ENCODE measurements at regions not wholly inside any gene's neighbourhood (a gene's known extent, or its start where the extent isn't known, plus 50 kb on each side); places are given as distances from the start of the nearest gene placed in this dataset.

DNA sequence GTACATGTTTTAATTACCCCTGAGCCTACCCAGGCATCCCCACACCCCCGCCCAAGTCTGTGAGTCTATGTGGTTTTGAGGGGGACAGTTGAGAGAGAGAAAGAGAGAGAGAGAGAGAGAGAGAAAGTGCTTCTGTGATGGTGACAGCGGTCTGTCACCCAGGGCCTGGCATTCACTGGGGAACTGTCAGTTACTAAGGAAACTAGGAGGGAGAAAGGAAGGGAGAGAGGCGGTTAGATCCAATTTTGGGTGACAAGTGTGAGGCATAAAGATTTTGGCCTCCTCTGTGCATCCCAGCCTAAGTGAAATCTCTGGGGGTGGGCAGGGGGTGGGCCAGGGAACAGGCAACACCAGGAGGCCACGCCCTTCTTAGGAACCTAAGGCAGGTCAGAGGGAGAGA is 498.3 kb downstream of the BUD13 start:
- CTCF ChIA-PET (ENCODE audit: low intra/inter-chr PET ratio, low total read pairs): no interaction called here
- intact Hi-C loops (cut with micrococcal nuclease; ENCODE audit: unreplicated experiment): no loop called here
- H3K9ac ChIP-seq (ENCODE audit: insufficient read depth, low read depth, low read length): no peak overlapping the region
- POLR2A ChIA-PET: no interaction called here
- no peak for ATAC-seq
- no peaks in the 10 kb centered on the region for H4K20me1 ChIP-seq (ENCODE audit: insufficient read depth, low read length)
- WGBS (ENCODE audit: low lambda C conversion rate): 58% methylated on average over 4 of the region's 4 CpGs
- H3K4me2 ChIP-seq (ENCODE audit: low read depth, low read length): no peak overlapping the region
- H3K79me2 ChIP-seq (ENCODE audit: insufficient read depth, low read length): no peaks in the 10 kb centered on the region
- no peaks in the 10 kb centered on the region for H3K9me3 ChIP-seq (ENCODE audit: low read length)
- peaks cover 6% of the 10 kb centered on the region; the same call in 1 of the 2 replicates for H3K4me1 ChIP-seq (ENCODE audit: insufficient read depth, low read length)
- BruUV-seq (replicated peaks): no TSS peak
- H2AFZ ChIP-seq (ENCODE audit: low read length): no peak overlapping the region
- in situ Hi-C loops (cut with HindIII; ENCODE audit: extremely low pct_ligation_motif_present, low pct_unique_long_range_greater_than_20kb): no loop called here
- no peak overlapping the region for H3K4me3 ChIP-seq (replicated peaks in 1 of 3; ENCODE audit: insufficient read depth in 1 of 3, low read depth in 2 of 3, low read length in 3 of 3)
- no peaks in the 10 kb centered on the region for H3K36me3 ChIP-seq (replicated peaks in 1 of 2; ENCODE audit: control insufficient read depth in 1 of 2, insufficient read depth in 2 of 2, low read length in 2 of 2)
- TF ChIP-seq SYNCRIP (IDR thresholded peaks at IDR 0.05; ENCODE audit: insufficient read depth, low read depth, low read length): no peak
- TF ChIP-seq XBP1 (CRISPR knock-in tag; IDR thresholded peaks at IDR 0.05): no peak
- no peak for TF ChIP-seq MTF1 (CRISPR knock-in tag; IDR thresholded peaks at IDR 0.05)
- no peak for TF ChIP-seq KLF15 (CRISPR knock-in tag; IDR thresholded peaks at IDR 0.05; ENCODE audit: borderline replicate concordance)
- TF ChIP-seq ZNF570 (CRISPR knock-in tag; IDR thresholded peaks at IDR 0.05; ENCODE audit: borderline replicate concordance): no peak
- TF ChIP-seq ZNF629 (CRISPR knock-in tag; conservative IDR thresholded peaks at IDR 0.05): no peak
- TF ChIP-seq SP4 (CRISPR knock-in tag; IDR thresholded peaks at IDR 0.05): no peak
- TF ChIP-seq CENPBD1 (CRISPR knock-in tag; IDR thresholded peaks at IDR 0.05; ENCODE audit: borderline replicate concordance, low read depth): no peak
- TF ChIP-seq GTF2F1 (IDR thresholded peaks at IDR 0.05; ENCODE audit: low read length): no peak
- no peak for TF ChIP-seq ZNF652 (CRISPR knock-in tag; IDR thresholded peaks at IDR 0.05; ENCODE audit: borderline replicate concordance, low read depth)
- no peak for TF ChIP-seq MXD1 (CRISPR knock-in tag; IDR thresholded peaks at IDR 0.05)
- TF ChIP-seq ZNF598 (CRISPR knock-in tag; IDR thresholded peaks at IDR 0.05; ENCODE audit: borderline replicate concordance): no peak
- no peak for TF ChIP-seq LCORL (IDR thresholded peaks at IDR 0.05)
- TF ChIP-seq LCORL (CRISPR knock-in tag; IDR thresholded peaks at IDR 0.05): no peak
- no peak for TF ChIP-seq ZBTB14 (CRISPR knock-in tag; IDR thresholded peaks at IDR 0.05)
- TF ChIP-seq, protein P1, sequence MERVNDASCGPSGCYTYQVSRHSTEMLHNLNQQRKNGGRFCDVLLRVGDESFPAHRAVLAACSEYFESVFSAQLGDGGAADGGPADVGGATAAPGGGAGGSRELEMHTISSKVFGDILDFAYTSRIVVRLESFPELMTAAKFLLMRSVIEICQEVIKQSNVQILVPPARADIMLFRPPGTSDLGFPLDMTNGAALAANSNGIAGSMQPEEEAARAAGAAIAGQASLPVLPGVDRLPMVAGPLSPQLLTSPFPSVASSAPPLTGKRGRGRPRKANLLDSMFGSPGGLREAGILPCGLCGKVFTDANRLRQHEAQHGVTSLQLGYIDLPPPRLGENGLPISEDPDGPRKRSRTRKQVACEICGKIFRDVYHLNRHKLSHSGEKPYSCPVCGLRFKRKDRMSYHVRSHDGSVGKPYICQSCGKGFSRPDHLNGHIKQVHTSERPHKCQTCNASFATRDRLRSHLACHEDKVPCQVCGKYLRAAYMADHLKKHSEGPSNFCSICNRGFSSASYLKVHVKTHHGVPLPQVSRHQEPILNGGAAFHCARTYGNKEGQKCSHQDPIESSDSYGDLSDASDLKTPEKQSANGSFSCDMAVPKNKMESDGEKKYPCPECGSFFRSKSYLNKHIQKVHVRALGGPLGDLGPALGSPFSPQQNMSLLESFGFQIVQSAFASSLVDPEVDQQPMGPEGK (CRISPR knock-in tag; IDR thresholded peaks at IDR 0.05): no peak
- no peak for TF ChIP-seq SKI (IDR thresholded peaks at IDR 0.05; ENCODE audit: partially characterized antibody)
- FAIRE-seq: no peak
- no peaks in the 10 kb centered on the region; a peak in 1 of 5 replicates for H3K27me3 ChIP-seq (ENCODE audit: control insufficient read depth in 1 of 2, insufficient read depth in 2 of 2, low read length in 2 of 2)
- no peak overlapping the region for H3K27ac ChIP-seq (ENCODE audit: extremely low read length, insufficient read depth, low read length)
- no peak for DNase-seq (ENCODE audit: low spot score)

All from HepG2 (cell line).